Osteoblast (primary cell): ENCODE measurements at regions not wholly inside any gene's neighbourhood (a gene's known extent, or its start where the extent isn't known, plus 50 kb on each side); places are given as distances from the start of the nearest gene placed in this dataset.
"Not testable (repeated sequence)": the region's sequence is repeated elsewhere in the genome, so short reads cannot be mapped to it uniquely, and the experiment has no call there.

Experiments
- DNase-seq: peaks from one replicate; pipeline ENCODE4 v3.0.0; 2011; ENCODE audit warnings: low spot score, mixed read lengths; ENCODE audit not compliant: insufficient read length; ENCODE audit errors: missing footprints
- H2AFZ ChIP-seq: 2 replicates; pipeline ENCODE4 v1.6.0; 2011; ENCODE audit warnings: mild to moderate bottlenecking, low read length
- H3K27ac ChIP-seq: 2 replicates; pipeline ENCODE4 v1.5.1; 2011; ENCODE audit warnings: mild to moderate bottlenecking, low read depth, low read length, moderate library complexity
- H3K27me3 ChIP-seq: 2 replicates; pipeline ENCODE4 v1.6.0; 2012; ENCODE audit warnings: mild to moderate bottlenecking, control low read depth, inconsistent platforms, low read length, moderate library complexity; ENCODE audit not compliant: insufficient read depth
- H3K36me3 ChIP-seq: 2 replicates; pipeline ENCODE4 v1.5.1; 2011; ENCODE audit warnings: mild to moderate bottlenecking, low read length, control low read depth, moderate library complexity; ENCODE audit not compliant: insufficient read depth
- H3K4me1 ChIP-seq: 2 replicates; pipeline ENCODE4 v1.5.1; 2011; ENCODE audit warnings: mild to moderate bottlenecking, low read length, control low read depth, moderate library complexity; ENCODE audit not compliant: insufficient read depth
- H3K4me2 ChIP-seq: 2 replicates; pipeline ENCODE4 v1.6.0; 2011; ENCODE audit warnings: mild to moderate bottlenecking, low read length; ENCODE audit not compliant: insufficient read depth
- H3K4me3 ChIP-seq: fragments of 200-600 bp; sonication (generic); 3 replicates; pipeline ENCODE4 v1.5.1; 2012; ENCODE audit warnings: mild to moderate bottlenecking, low read length, inconsistent platforms; ENCODE audit not compliant: insufficient read depth
- H3K79me2 ChIP-seq: 2 replicates; pipeline ENCODE4 v1.6.0; 2012; ENCODE audit warnings: mild to moderate bottlenecking, low read length, control low read depth, inconsistent platforms; ENCODE audit not compliant: insufficient read depth
- H3K9me3 ChIP-seq: 2 replicates; pipeline ENCODE4 v1.5.1; 2011; ENCODE audit warnings: low read depth, low read length, control low read depth
- H4K20me1 ChIP-seq: 2 replicates; pipeline ENCODE4 v1.6.0; 2012; ENCODE audit warnings: mild to moderate bottlenecking, low read length, control low read depth; ENCODE audit not compliant: insufficient read depth
- TF ChIP-seq, protein P1 (sequence below): IDR thresholded peaks from 2 replicates; pipeline ENCODE4 v1.5.1; 2011; ENCODE audit warnings: mild to moderate bottlenecking, low read depth, low read length, moderate library complexity; ENCODE audit errors: extremely low read depth

GRCh38 chr16:29154676-29155121 is 169.8 kb downstream of the LAT start:
- TF ChIP-seq, protein P1, sequence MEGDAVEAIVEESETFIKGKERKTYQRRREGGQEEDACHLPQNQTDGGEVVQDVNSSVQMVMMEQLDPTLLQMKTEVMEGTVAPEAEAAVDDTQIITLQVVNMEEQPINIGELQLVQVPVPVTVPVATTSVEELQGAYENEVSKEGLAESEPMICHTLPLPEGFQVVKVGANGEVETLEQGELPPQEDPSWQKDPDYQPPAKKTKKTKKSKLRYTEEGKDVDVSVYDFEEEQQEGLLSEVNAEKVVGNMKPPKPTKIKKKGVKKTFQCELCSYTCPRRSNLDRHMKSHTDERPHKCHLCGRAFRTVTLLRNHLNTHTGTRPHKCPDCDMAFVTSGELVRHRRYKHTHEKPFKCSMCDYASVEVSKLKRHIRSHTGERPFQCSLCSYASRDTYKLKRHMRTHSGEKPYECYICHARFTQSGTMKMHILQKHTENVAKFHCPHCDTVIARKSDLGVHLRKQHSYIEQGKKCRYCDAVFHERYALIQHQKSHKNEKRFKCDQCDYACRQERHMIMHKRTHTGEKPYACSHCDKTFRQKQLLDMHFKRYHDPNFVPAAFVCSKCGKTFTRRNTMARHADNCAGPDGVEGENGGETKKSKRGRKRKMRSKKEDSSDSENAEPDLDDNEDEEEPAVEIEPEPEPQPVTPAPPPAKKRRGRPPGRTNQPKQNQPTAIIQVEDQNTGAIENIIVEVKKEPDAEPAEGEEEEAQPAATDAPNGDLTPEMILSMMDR: no peak
- H3K4me2 ChIP-seq: no peak overlapping the region
- no peak overlapping the region for H2AFZ ChIP-seq
- no peak for DNase-seq
- no peak overlapping the region for H3K27ac ChIP-seq
- no peak overlapping the region for H3K4me3 ChIP-seq
- no peaks in the 10 kb centered on the region for H3K79me2 ChIP-seq
- H3K9me3 ChIP-seq: no peaks in the 10 kb centered on the region
- no peaks in the 10 kb centered on the region for H4K20me1 ChIP-seq
- H3K36me3 ChIP-seq: no peaks in the 10 kb centered on the region
- H3K27me3 ChIP-seq: no peaks in the 10 kb centered on the region
- H3K4me1 ChIP-seq: peaks cover 9% of the 10 kb centered on the region

GRCh38 chr16:29154088-29154487 is 169.2 kb downstream of the LAT start:
- Histone ChIP-seq H3K36me3 (no peaks in the 10 kb centered on the region), H3K4me3 (no peak overlapping the region), H3K27ac (no peak overlapping the region), H4K20me1 (no peaks in the 10 kb centered on the region), H3K79me2 (no peaks in the 10 kb centered on the region), H3K9me3 (no peaks in the 10 kb centered on the region), H3K27me3 (no peaks in the 10 kb centered on the region), H2AFZ (no peak overlapping the region), H3K4me2 (no peak overlapping the region), H3K4me1 (peaks cover 9% of the 10 kb centered on the region)
- TF ChIP-seq, protein P1: no peak
- DNase-seq: no peak

GRCh38 chr16:29153307-29153706 is 168.5 kb downstream of the LAT start:
- not testable (repeated sequence) for H3K4me3 ChIP-seq, H3K27me3 ChIP-seq, H4K20me1 ChIP-seq, H2AFZ ChIP-seq, H3K79me2 ChIP-seq, H3K9me3 ChIP-seq, H3K4me2 ChIP-seq, H3K36me3 ChIP-seq, H3K27ac ChIP-seq, H3K4me1 ChIP-seq, DNase-seq

DNA sequence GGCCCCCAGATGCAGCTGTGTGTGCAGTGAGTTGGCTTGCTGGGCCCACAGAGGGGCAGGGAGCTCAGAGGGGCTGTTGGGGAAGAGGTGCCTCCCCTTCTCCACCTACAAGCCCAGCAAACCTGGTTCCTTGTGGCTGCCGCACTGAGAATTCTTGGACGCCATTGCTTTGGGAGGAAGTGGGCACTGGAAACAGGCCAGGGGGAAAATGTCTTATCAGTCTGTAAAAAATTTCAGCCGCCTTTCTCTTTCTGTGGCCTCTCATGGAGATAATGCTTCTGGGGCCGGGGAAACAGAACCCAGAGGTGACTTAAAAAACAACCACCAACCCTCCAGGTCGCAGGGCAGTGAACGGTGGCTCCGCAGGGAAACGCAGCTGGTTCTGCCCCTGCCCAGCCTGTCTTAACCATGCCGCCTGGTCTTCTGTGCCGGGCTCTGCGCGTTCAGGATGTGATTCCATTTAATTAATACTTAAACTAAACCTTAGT is 167.7 kb downstream of the LAT start:
- not testable (repeated sequence) for H3K4me1 ChIP-seq, H3K79me2 ChIP-seq, H3K27me3 ChIP-seq, H2AFZ ChIP-seq, H3K9me3 ChIP-seq, DNase-seq, H3K27ac ChIP-seq, H3K4me3 ChIP-seq, H3K36me3 ChIP-seq, H3K4me2 ChIP-seq, H4K20me1 ChIP-seq

DNA sequence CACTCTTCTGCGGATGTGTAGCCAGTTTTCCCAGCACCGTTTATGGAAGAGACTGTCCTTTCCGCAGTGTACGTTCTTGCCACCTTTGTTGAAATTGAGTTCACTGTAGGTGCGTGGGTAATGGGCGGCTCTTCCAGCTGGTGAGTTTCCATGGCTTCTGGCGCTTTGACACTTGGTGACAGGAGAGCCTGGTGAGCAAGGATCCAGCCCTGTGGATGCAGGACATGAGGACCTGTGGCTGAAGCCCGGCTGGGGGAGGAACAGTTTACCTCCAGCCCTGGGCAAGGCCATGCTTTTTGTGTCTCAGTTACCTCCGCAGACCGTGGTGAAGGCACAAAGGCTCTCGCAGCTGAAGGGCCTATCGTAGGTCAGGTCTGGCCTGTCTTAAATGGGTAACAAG is 166.5 kb downstream of the LAT start:
- DNase-seq: no peak
- TF ChIP-seq, protein P1: no peak
- Histone ChIP-seq H3K9me3 (no peaks in the 10 kb centered on the region), H3K27me3 (no peaks in the 10 kb centered on the region), H2AFZ (no peak overlapping the region), H3K36me3 (no peaks in the 10 kb centered on the region), H3K4me1 (no peaks in the 10 kb centered on the region), H3K4me3 (no peak overlapping the region), H3K27ac (no peak overlapping the region), H3K4me2 (no peak overlapping the region), H3K79me2 (no peaks in the 10 kb centered on the region), H4K20me1 (no peaks in the 10 kb centered on the region)

DNA sequence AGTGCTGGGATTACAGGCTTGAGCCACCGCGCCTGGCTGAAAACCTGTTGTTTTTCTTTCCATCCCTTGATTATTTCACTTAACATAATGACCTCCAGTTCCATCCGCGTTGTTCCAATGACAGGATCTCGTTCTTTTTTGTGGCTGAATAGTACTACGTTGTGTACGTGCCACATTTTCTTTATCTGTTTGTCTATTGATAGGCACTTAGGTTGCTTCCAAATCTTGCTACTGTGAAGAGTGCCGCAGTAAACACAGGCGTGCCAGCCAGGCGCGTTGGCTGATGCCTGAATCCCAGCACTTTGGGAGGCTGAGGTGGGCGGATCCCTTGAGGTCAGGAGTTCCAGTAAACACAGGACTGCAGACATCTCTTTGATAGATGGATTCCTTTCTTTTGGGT is 165.1 kb downstream of the LAT start:
- DNase-seq, H4K20me1 ChIP-seq, H2AFZ ChIP-seq, H3K36me3 ChIP-seq, H3K79me2 ChIP-seq, H3K27me3 ChIP-seq, H3K9me3 ChIP-seq, H3K4me1 ChIP-seq, H3K27ac ChIP-seq, H3K4me3 ChIP-seq, H3K4me2 ChIP-seq: not testable (repeated sequence)
